WTC11 (cell line): ENCODE measurements at regions not wholly inside any gene's neighbourhood (a gene's known extent, or its start where the extent isn't known, plus 50 kb on each side); places are given as distances from the start of the nearest gene placed in this dataset.

Source experiments
- ATAC-seq: fragments of 200-7000 bp; cut with Tn5 transposase; 2 replicates; pipeline ENCODE4 v1.10.0; 2021; ENCODE audit warnings: mild to moderate bottlenecking, moderate library complexity
- CTCF ChIA-PET: fragments of 300-600 bp; sonication (Branson Sonifier 250); formaldehyde crosslinking; loops from one replicate; lab custom pipeline; 2021; ENCODE audit warnings: antibody characterized with exemption; lab: Charles Lee
- POLR2A ChIA-PET: fragments of 350-600 bp; sonication (Branson Sonifier 250); formaldehyde crosslinking; loops from one replicate; lab custom pipeline; 2021; ENCODE audit warnings: antibody characterized with exemption; lab: Charles Lee
- DNase-seq: peaks from one replicate; pipeline ENCODE4 v3.0.0; 2021; ENCODE audit warnings: low spot score
- H3K27ac Mint-ChIP-seq: 2 replicates; pipeline ENCODE4 v1.8.0; 2021; ENCODE audit warnings: mixed read lengths
- H3K27me3 Mint-ChIP-seq: 2 replicates; pipeline ENCODE4 v1.8.0; 2021; ENCODE audit warnings: low read depth, mild to moderate bottlenecking, moderate library complexity, mixed read lengths
- H3K36me3 Mint-ChIP-seq: 2 replicates; pipeline ENCODE4 v1.8.0; 2021; ENCODE audit warnings: mixed read lengths
- H3K4me1 Mint-ChIP-seq: 2 replicates; pipeline ENCODE4 v1.8.0; 2022; ENCODE audit warnings: mixed read lengths
- H3K4me3 Mint-ChIP-seq: 2 replicates; pipeline ENCODE4 v1.8.0; 2021; ENCODE audit warnings: mild to moderate bottlenecking, moderate library complexity, mixed read lengths
- H3K9me3 Mint-ChIP-seq: 2 replicates; pipeline ENCODE4 v1.8.0; 2021; ENCODE audit warnings: mixed read lengths
- E2F4 ChIP-seq: sonication (generic); formaldehyde crosslinking; IDR thresholded peaks from 2 replicates; pipeline ENCODE4 v1.8.1; 2022; ENCODE audit warnings: low read depth, mild to moderate bottlenecking, moderate library complexity, missing genetic modification reagents, borderline replicate concordance
- ELF4 ChIP-seq: sonication (generic); formaldehyde crosslinking; IDR thresholded peaks from 2 replicates; pipeline ENCODE4 v1.8.1; 2022; ENCODE audit warnings: low read depth, mild to moderate bottlenecking, moderate library complexity, missing genetic modification reagents
- EMX1 ChIP-seq: fragments of 250-450 bp; sonication (Bioruptor Pico); IDR thresholded peaks from 2 replicates; pipeline ENCODE4 v1.8.0; 2021; ENCODE audit warnings: mild to moderate bottlenecking
- ERG ChIP-seq: fragments of 250-450 bp; sonication (Bioruptor Pico); IDR thresholded peaks from 2 replicates; pipeline ENCODE4 v1.8.0; 2021; ENCODE audit warnings: mild to moderate bottlenecking
- FOXJ3 ChIP-seq: sonication (generic); formaldehyde crosslinking; IDR thresholded peaks from 2 replicates; pipeline ENCODE4 v1.9.0; 2021; ENCODE audit warnings: missing genetic modification reagents, mild to moderate bottlenecking, borderline replicate concordance
- FOXK1 ChIP-seq: sonication (generic); formaldehyde crosslinking; IDR thresholded peaks from 2 replicates; pipeline ENCODE4 v1.8.0; 2022; ENCODE audit warnings: mild to moderate bottlenecking, moderate library complexity, missing genetic modification reagents
- FOXP1 ChIP-seq: sonication (generic); formaldehyde crosslinking; IDR thresholded peaks from 2 replicates; pipeline ENCODE4 v1.8.0; 2022; ENCODE audit warnings: missing genetic modification reagents, mild to moderate bottlenecking, moderate library complexity, borderline replicate concordance
- HMGXB4 ChIP-seq: sonication (generic); formaldehyde crosslinking; IDR thresholded peaks from 2 replicates; pipeline ENCODE4 v1.8.1; 2023; ENCODE audit warnings: mild to moderate bottlenecking, moderate library complexity, missing genetic modification reagents
- IRF1 ChIP-seq: sonication (generic); formaldehyde crosslinking; IDR thresholded peaks from 2 replicates; pipeline ENCODE4 v1.8.0; 2023; ENCODE audit warnings: missing genetic modification reagents
- MAX ChIP-seq: sonication (generic); formaldehyde crosslinking; IDR thresholded peaks from 2 replicates; pipeline ENCODE4 v1.8.0; 2022; ENCODE audit warnings: mild to moderate bottlenecking, missing genetic modification reagents
- MLX ChIP-seq: sonication (generic); formaldehyde crosslinking; IDR thresholded peaks from 2 replicates; pipeline ENCODE4 v1.8.1; 2023; ENCODE audit warnings: mild to moderate bottlenecking, missing genetic modification reagents, moderate library complexity
- MXD4 ChIP-seq: fragments of 250-450 bp; sonication (Bioruptor Pico); IDR thresholded peaks from 2 replicates; pipeline ENCODE4 v1.8.0; 2021; ENCODE audit warnings: mild to moderate bottlenecking, moderate library complexity, borderline replicate concordance
- NFE2L1 ChIP-seq: sonication (generic); formaldehyde crosslinking; IDR thresholded peaks from 2 replicates; pipeline ENCODE4 v1.8.1; 2023; ENCODE audit warnings: missing genetic modification reagents
- SOX15 ChIP-seq: fragments of 250-450 bp; sonication (Bioruptor Pico); IDR thresholded peaks from 2 replicates; pipeline ENCODE4 v1.9.0; 2021; ENCODE audit warnings: mild to moderate bottlenecking
- STAT6 ChIP-seq: sonication (generic); formaldehyde crosslinking; conservative IDR thresholded peaks from 2 replicates; pipeline ENCODE4 v1.8.1; 2023; ENCODE audit warnings: mild to moderate bottlenecking, low read depth, missing genetic modification reagents, moderate library complexity
- TCF7 ChIP-seq: sonication (generic); formaldehyde crosslinking; IDR thresholded peaks from 2 replicates; pipeline ENCODE4 v1.8.0; 2022; ENCODE audit warnings: mild to moderate bottlenecking, low read depth, missing genetic modification reagents, moderate library complexity
- TEAD4 ChIP-seq: sonication (generic); formaldehyde crosslinking; IDR thresholded peaks from 2 replicates; pipeline ENCODE4 v1.8.0; 2022; ENCODE audit warnings: mild to moderate bottlenecking, missing genetic modification reagents
- USF2 ChIP-seq: sonication (generic); formaldehyde crosslinking; IDR thresholded peaks from 2 replicates; pipeline ENCODE4 v1.8.1; 2023; ENCODE audit warnings: mild to moderate bottlenecking, missing genetic modification reagents, moderate library complexity
- ZSCAN18 ChIP-seq: fragments of 250-450 bp; sonication (Bioruptor Pico); IDR thresholded peaks from 2 replicates; pipeline ENCODE4 v2.1.2; 2022; ENCODE audit warnings: mild to moderate bottlenecking, moderate library complexity

GRCh38 chr18:61732854-61733253 is 160.0 kb downstream of the RNF152 start:
- no peaks in the 10 kb centered on the region for H3K36me3 Mint-ChIP-seq
- CTCF ChIA-PET: no interaction called here
- no peak for TF ChIP-seq MAX (CRISPR knock-in tag)
- no peak for TF ChIP-seq ERG (CRISPR knock-in tag)
- TF ChIP-seq FOXJ3 (CRISPR knock-in tag): no peak
- no peak for TF ChIP-seq TEAD4
- TF ChIP-seq SOX15 (CRISPR knock-in tag): no peak
- TF ChIP-seq HMGXB4 (CRISPR knock-in tag): no peak
- TF ChIP-seq E2F4 (CRISPR knock-in tag): no peak
- no peak for TF ChIP-seq ELF4 (CRISPR knock-in tag)
- TF ChIP-seq USF2: no peak
- no peak for TF ChIP-seq NFE2L1
- no peak for TF ChIP-seq STAT6 (CRISPR knock-in tag)
- no peak for TF ChIP-seq MXD4 (CRISPR knock-in tag)
- TF ChIP-seq MLX: no peak
- TF ChIP-seq FOXP1: no peak
- no peak for TF ChIP-seq TCF7 (CRISPR knock-in tag)
- TF ChIP-seq ZSCAN18 (CRISPR knock-in tag): no peak
- no peak for TF ChIP-seq IRF1 (CRISPR knock-in tag)
- TF ChIP-seq FOXK1 (CRISPR knock-in tag): no peak
- TF ChIP-seq EMX1 (CRISPR knock-in tag): no peak
- POLR2A ChIA-PET: interaction anchor here (0.7 kb wide), 1 partner anchor 11 kb away, joined by 3 read pairs; no protein-coding TSS in a partner anchor
- H3K27me3 Mint-ChIP-seq: no peaks in the 10 kb centered on the region
- H3K4me3 Mint-ChIP-seq: no peak overlapping the region
- H3K4me1 Mint-ChIP-seq: peaks cover 12% of the 10 kb centered on the region
- no peak for ATAC-seq
- no peak for DNase-seq
- peaks cover 8% of the 10 kb centered on the region for H3K9me3 Mint-ChIP-seq
- no peak overlapping the region for H3K27ac Mint-ChIP-seq
